Liver (tissue), 8 donors: ENCODE measurements at regions not wholly inside any gene's neighbourhood (a gene's known extent, or its start where the extent isn't known, plus 50 kb on each side); places are given as distances from the start of the nearest gene placed in this dataset.

Experiments
- DNase-seq: peaks from one replicate; pipeline ENCODE4 v3.0.0-alpha.2; 2017; ENCODE audit warnings: low spot score
- H3K27ac ChIP-seq, 2 donors: one replicate each; pipeline ENCODE4 v1.7.0; 2013; ENCODE audit warnings: inconsistent platforms in 2 of 2, low read length in 2 of 2, control low read depth in 1 of 2, low read depth in 1 of 2, mild to moderate bottlenecking in 1 of 2
- H3K27me3 ChIP-seq, 4 donors: one replicate each; pipeline versions ENCODE4 v1.6.1 to v1.7.0; 2013; ENCODE audit warnings: low read length in 3 of 4, inconsistent platforms in 1 of 4, mild to moderate bottlenecking in 1 of 4, moderate library complexity in 1 of 4; ENCODE audit not compliant: control insufficient read depth in 4 of 4, insufficient read depth in 4 of 4
- H3K36me3 ChIP-seq, 4 donors: one replicate each; pipeline versions ENCODE4 v1.6.1 to v1.7.0; 2013; ENCODE audit warnings: low read length in 3 of 4, mild to moderate bottlenecking in 3 of 4, low read depth in 1 of 4, moderate library complexity in 1 of 4; ENCODE audit not compliant: control insufficient read depth in 4 of 4, insufficient read depth in 3 of 4
- H3K4me1 ChIP-seq, 4 donors: one replicate each; pipeline versions ENCODE4 v1.6.1 to v1.7.0; 2013; ENCODE audit warnings: low read length in 3 of 4, mild to moderate bottlenecking in 3 of 4, moderate library complexity in 1 of 4; ENCODE audit not compliant: control insufficient read depth in 4 of 4, insufficient read depth in 4 of 4
- H3K4me3 ChIP-seq, 3 donors: one replicate each; pipeline versions ENCODE4 v1.6.1 to v1.7.0; 2013; ENCODE audit warnings: low read length in 3 of 3, control low read depth in 1 of 3, low read depth in 1 of 3, mild to moderate bottlenecking in 1 of 3
- H3K9ac ChIP-seq, 2 donors: one replicate each; pipeline ENCODE4 v1.7.0; 2013; ENCODE audit warnings: low read length in 2 of 2, mild to moderate bottlenecking in 2 of 2, moderate library complexity in 2 of 2, control low read depth in 1 of 2, low read depth in 1 of 2
- H3K9me3 ChIP-seq, 4 donors: one replicate each; pipeline versions ENCODE4 v1.6.1 to v1.7.0; 2013; ENCODE audit warnings: low read length in 3 of 4; ENCODE audit not compliant: control insufficient read depth in 4 of 4
- ATF3 ChIP-seq: IDR thresholded peaks from 2 replicates; pipeline ENCODE4 v1.6.1; 2016; ENCODE audit warnings: antibody characterized with exemption
- CTCF ChIP-seq: fragments of 150-350 bp; IDR thresholded peaks from 2 replicates; pipeline ENCODE4 v1.5.1; 2017; ENCODE audit warnings: improper control_type of control experiment, low read depth, low read length; ENCODE audit not compliant: missing input control
- FOXA1 ChIP-seq: IDR thresholded peaks from 2 replicates; pipeline ENCODE4 v1.6.1; 2016; ENCODE audit warnings: antibody characterized with exemption
- FOXA2 ChIP-seq: IDR thresholded peaks from 2 replicates; pipeline ENCODE4 v1.6.1; 2016; ENCODE audit warnings: antibody characterized with exemption
- GABPA ChIP-seq, 2 donors: IDR thresholded peaks in 1 of 2; conservative IDR thresholded peaks in 1 of 2; 2 replicates each; pipeline ENCODE4 v1.6.1; 2016; ENCODE audit warnings: antibody characterized with exemption in 2 of 2, mild to moderate bottlenecking in 1 of 2, moderate library complexity in 1 of 2
- HNF4A ChIP-seq, 2 donors: conservative IDR thresholded peaks; 2 replicates each; pipeline ENCODE4 v1.6.1; 2016; ENCODE audit warnings: antibody characterized with exemption in 2 of 2, mild to moderate bottlenecking in 2 of 2
- HNF4G ChIP-seq: IDR thresholded peaks from 2 replicates; pipeline ENCODE4 v1.6.1; 2016; ENCODE audit warnings: antibody characterized with exemption
- JUND ChIP-seq, 2 donors: IDR thresholded peaks; 2 replicates each; pipeline ENCODE4 v1.6.1; 2016; ENCODE audit warnings: antibody characterized with exemption in 2 of 2
- MAX ChIP-seq: IDR thresholded peaks from 2 replicates; pipeline ENCODE4 v1.6.1; 2016; ENCODE audit warnings: antibody characterized with exemption
- NR2F2 ChIP-seq: IDR thresholded peaks from 2 replicates; pipeline ENCODE4 v1.6.1; 2016; ENCODE audit warnings: antibody characterized with exemption
- RAD21 ChIP-seq, 2 donors: IDR thresholded peaks; 2 replicates each; pipeline ENCODE4 v1.6.1; 2016; ENCODE audit warnings: antibody characterized with exemption in 2 of 2, mild to moderate bottlenecking in 2 of 2
- REST ChIP-seq: IDR thresholded peaks from 2 replicates; pipeline ENCODE4 v1.6.1; 2016; ENCODE audit warnings: antibody characterized with exemption, mild to moderate bottlenecking
- RXRA ChIP-seq, 2 donors: IDR thresholded peaks; 2 replicates each; pipeline ENCODE4 v1.6.1; 2017 to 2018; ENCODE audit warnings: antibody characterized with exemption in 2 of 2, mild to moderate bottlenecking in 1 of 2
- SP1 ChIP-seq: IDR thresholded peaks from 2 replicates; pipeline ENCODE4 v1.6.1; 2018; ENCODE audit warnings: antibody characterized with exemption, mild to moderate bottlenecking
- TAF1 ChIP-seq: conservative IDR thresholded peaks from 2 replicates; pipeline ENCODE4 v1.6.1; 2016; ENCODE audit warnings: antibody characterized with exemption, mild to moderate bottlenecking
- YY1 ChIP-seq: IDR thresholded peaks from 2 replicates; pipeline ENCODE4 v1.6.1; 2016; ENCODE audit warnings: antibody characterized with exemption, mild to moderate bottlenecking
- ZBTB33 ChIP-seq: IDR thresholded peaks from 2 replicates; pipeline ENCODE4 v1.6.1; 2016; ENCODE audit warnings: antibody characterized with exemption
- WGBS: extraction: QIAGEN DNeasy Blood & Tissue Kit; methylation state at CpG from one replicate; pipeline ENCODE4 v1.1.7; 2013; 5-methylcytosine and 5-hydroxymethylcytosine counted together
- donor health status: healthy.
- donor health status: healthy.
- donor health status: healthy.
- donor health status: healthy.
- donor health status: healthy.

GRCh38 chr20:55610756-55611155, 394.6 kb downstream of the CBLN4 start:
- H3K4me3 ChIP-seq, result no peak overlapping the region
- WGBS, result 74% methylated on average over 4 of the region's 4 CpGs
- no peak overlapping the region for H3K9ac ChIP-seq
- no peaks in the 10 kb centered on the region for H3K27me3 ChIP-seq
- H3K36me3 ChIP-seq, result no peaks in the 10 kb centered on the region
- DNase-seq, result no peak
- H3K9me3 ChIP-seq, result no peaks in the 10 kb centered on the region
- no peaks in the 10 kb centered on the region for H3K4me1 ChIP-seq
- no peak overlapping the region for H3K27ac ChIP-seq
- TF ChIP-seq CTCF (no peak), SP1 (no peak), RAD21 (IDR thresholded peaks at IDR 0.05) (no peak), ZBTB33 (no peak), RXRA (IDR thresholded peaks at IDR 0.05) (no peak), FOXA1 (no peak), NR2F2 (no peak), HNF4G (no peak), MAX (no peak), TAF1 (no peak), ATF3 (no peak)

- TF ChIP-seq YY1, result no peak
- TF ChIP-seq FOXA1, result no peak
- TF ChIP-seq ZBTB33, result no peak
- TF ChIP-seq HNF4A (conservative IDR thresholded peaks at IDR 0.05), result no peak
- no peak for TF ChIP-seq NR2F2
- TF ChIP-seq SP1, result no peak
- no peak for TF ChIP-seq CTCF
- TF ChIP-seq TAF1, result no peak
- no peak for TF ChIP-seq GABPA (IDR thresholded peaks at IDR 0.05 in 1 of 2, conservative IDR thresholded peaks at IDR 0.05 in 1 of 2)
- no peak for TF ChIP-seq MAX
- TF ChIP-seq HNF4G, result no peak
- no peak for TF ChIP-seq JUND (IDR thresholded peaks at IDR 0.05)
- TF ChIP-seq REST, result no peak
- TF ChIP-seq FOXA2, result no peak
- 80% methylated on average over 1 of the region's 1 CpG for WGBS
Measured at GRCh38 chr20:55605594-55605993, 399.7 kb downstream of the CBLN4 start.

More at GRCh38 chr20:55605594-55605993, 399.7 kb downstream of the CBLN4 start:
- Histone ChIP-seq H3K4me3 (no peak overlapping the region), H3K36me3 (no peaks in the 10 kb centered on the region), H3K9ac (no peak overlapping the region), H3K27ac (no peak overlapping the region), H3K4me1 (no peaks in the 10 kb centered on the region), H3K27me3 (no peaks in the 10 kb centered on the region), H3K9me3 (no peaks in the 10 kb centered on the region)
- DNase-seq, result no peak
